Dermis microvascular lymphatic vessel endothelial cell (primary cell): ENCODE measurements at regions not wholly inside any gene's neighbourhood (a gene's known extent, or its start where the extent isn't known, plus 50 kb on each side); places are given as distances from the start of the nearest gene placed in this dataset.
A peak's percentile ranks its signal among the peaks of the same experiment; 100 is the strongest.

Experiments used
- DNase-seq, 2 donors: peaks; one replicate each; pipeline versions ENCODE4 v3.0.0 to v3.0.0-alpha.2; 2010; ENCODE audit warnings: low read depth in 2 of 2

GRCh38 chr1:72662918-72663317, 380.6 kb upstream of the NEGR1 start:
- no peak for DNase-seq

- DNase-seq: no peak
Measured at GRCh38 chr1:72650843-72651435, 368.6 kb upstream of the NEGR1 start.

DNA sequence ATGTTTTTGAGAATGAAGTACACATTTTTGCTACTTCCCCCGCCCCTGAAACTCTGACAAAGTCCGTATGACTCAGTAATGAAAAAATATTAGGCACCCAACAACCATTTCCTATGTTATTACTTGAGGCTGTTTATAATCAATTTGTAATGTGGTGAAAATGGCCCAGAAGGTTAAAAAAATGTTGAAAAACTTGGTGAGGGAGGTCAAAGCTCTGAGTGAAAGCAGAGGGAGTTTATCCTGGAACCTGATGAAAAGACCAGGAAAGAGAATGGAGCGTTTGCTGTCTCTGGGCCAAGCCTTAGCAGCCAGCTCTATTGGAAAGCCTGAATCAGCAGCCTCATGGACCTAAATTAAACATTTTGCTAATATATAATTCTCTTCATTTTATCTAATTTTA, 367.7 kb upstream of the NEGR1 start:
- no peak for DNase-seq

GRCh38 chr1:72649211-72649888, 367.0 kb upstream of the NEGR1 start:
- no peak for DNase-seq

DNA sequence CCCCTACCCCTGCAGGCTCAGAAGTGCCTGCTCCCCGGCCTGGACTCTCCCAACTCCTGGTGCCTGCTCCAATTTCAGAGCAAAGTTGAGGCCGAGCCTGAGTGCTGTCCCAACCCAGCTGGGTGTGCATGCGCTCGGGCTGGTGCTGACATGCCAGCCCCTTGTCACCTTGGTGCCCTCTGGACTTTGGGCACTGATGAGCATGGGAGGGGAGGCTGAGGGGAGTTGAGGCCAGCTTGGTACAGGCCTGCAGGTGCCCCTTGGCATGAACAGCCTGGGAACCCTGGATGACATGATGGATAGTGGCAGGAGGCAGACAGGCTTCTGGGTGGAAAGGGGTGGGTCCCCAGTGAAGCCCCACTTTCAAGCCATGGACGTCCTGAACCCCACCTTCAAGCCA, 366.1 kb upstream of the NEGR1 start:
- DNase-seq: no peak

DNA sequence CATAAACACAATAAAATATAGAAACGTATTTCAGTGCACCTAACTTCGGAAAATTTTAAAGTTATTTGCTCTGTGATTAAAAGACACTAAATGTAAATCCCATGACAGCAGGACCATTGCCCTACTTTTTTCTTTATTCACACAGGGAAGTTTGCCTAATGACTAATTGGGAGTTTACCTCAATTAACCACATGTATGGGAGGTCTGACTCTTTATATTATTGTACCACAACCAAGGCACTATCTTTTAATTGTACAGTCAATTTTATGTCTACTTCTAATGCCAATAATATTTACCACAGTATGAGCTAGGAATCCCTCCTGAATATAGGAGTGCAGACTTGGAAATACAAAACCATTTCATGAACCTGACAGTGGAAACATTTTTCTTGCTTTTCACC, 360.8 kb upstream of the NEGR1 start:
- DNase-seq: no peak

DNA sequence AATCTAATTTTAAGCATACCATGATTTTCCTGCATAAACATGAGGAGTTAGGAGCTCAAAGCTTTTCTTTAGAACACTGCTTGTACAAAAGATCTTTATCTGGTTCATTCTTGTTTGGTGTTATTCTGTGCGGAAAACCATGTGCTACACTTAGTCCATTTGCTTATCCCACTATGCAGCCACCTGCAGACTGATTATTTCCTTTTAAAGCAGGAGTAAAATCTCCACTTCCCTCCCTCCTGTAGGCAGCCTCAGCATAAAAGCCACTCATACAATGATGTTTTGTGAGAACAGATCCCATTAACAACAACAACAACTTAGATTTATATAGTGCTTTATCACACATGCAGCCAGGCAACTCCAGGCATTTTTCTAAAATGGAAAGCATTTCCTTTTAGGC, 355.3 kb upstream of the NEGR1 start:
- no peak for DNase-seq

DNA sequence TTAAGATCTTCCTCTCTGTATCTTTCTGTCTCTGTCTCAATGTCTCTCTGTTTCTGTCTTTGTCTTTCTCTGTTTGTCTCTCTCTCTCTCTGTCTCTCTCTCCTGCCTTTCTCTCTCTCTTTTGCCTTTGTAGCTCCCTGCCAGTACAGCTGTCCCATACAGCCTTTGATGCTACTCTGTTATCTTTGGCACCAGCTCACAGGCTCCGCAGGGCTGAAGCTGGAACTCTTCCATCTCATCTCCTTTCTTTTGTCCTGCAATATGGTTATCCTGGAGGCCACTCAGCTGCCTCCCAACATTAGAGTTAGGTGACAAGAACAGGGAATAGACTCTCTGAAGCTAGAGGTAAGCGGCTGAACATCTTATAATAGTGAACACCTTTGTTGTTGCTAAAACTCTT, 354.3 kb upstream of the NEGR1 start:
- DNase-seq: peak in 1 of 2 donors; percentile 28

DNA sequence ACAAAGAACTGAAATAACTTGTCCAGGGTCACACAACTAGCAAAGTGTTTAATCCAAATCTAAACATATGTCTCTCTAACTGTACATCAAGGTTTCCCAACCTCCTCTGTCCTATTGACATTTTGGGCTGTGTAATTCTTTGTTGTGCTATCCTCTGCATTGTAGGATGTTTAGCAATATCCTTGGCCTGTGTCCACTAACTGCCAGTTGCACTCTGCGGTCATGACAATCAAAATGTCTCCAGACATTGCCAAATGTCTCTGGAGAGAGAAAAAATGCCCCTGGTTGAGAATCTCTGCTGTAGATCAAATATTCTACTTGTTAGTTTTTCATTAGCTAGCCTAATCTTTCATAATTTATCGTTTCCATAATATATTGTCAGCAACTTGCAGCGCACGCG, 353.4 kb upstream of the NEGR1 start:
- no peak for DNase-seq

- no peak for DNase-seq
Measured at GRCh38 chr1:72634946-72635345, 352.6 kb upstream of the NEGR1 start.

GRCh38 chr1:72631449-72631848, 349.1 kb upstream of the NEGR1 start:
- no peak for DNase-seq

- peak in 1 of 2 donors; percentile 33 for DNase-seq
Measured at GRCh38 chr1:72623299-72623708, 341.0 kb upstream of the NEGR1 start.

- DNase-seq: no peak
Measured at GRCh38 chr1:72620453-72620852, 338.1 kb upstream of the NEGR1 start.

GRCh38 chr1:72606216-72606810, 324.0 kb upstream of the NEGR1 start:
- no peak for DNase-seq

- DNase-seq: no peak
Measured at GRCh38 chr1:72601035-72601674, 318.8 kb upstream of the NEGR1 start.

GRCh38 chr1:72586023-72586685, 303.8 kb upstream of the NEGR1 start:
- no peak for DNase-seq

- DNase-seq: no peak
Measured at GRCh38 chr1:72579629-72580028, 297.3 kb upstream of the NEGR1 start.

GRCh38 chr1:72570815-72571214, 288.5 kb upstream of the NEGR1 start:
- no peak for DNase-seq

DNA sequence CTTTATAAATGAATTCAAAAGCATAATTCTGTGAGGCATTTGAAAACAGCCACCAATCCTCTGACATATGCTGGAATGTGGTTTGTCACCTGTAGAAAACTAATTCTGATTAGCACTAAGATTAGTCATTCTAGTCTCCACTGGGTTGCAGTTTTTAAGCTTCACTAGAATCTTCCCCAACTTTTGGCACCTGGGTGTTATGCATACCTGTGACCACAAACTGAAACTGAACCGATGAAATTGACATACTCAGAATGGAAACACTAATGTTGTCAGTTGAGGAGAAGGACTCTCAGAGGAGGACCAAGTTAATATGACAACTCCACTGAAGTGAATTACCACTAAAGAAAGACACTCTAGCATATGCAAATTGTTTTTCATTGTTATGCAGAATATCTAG, 285.8 kb upstream of the NEGR1 start:
- no peak for DNase-seq

DNA sequence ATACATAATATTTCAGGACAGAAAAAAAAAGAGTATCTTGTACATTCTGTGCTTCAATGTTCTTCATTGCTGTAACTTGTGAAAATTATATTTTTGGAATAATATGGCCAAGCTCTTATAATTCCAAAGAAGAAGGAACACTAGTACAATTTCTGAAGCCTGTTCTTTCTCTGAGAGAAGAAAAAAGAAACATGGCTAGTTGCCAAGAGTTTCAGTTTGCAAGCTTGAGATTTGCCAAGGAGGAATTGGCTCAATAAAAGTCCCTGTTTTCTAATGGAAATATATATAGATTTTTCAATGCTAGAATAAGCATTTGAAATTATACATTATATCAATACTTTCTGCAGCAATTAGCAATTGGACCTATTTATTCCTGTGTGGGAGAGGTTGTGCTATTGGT, 285.2 kb upstream of the NEGR1 start:
- DNase-seq: no peak

GRCh38 chr1:72564749-72565148, 282.4 kb upstream of the NEGR1 start:
- DNase-seq: no peak

GRCh38 chr1:72557446-72558049, 275.2 kb upstream of the NEGR1 start:
- DNase-seq: no peak
